ENCODE measurements at regions not wholly inside any gene's neighbourhood (a gene's known extent, or its start where the extent isn't known, plus 50 kb on each side); places are given as distances from the start of the nearest gene placed in this dataset.

GRCh38 chr13:88066847-88067246 is 395.7 kb downstream of the SLITRK5 start:
- no peak for ATAC-seq
- TF ChIP-seq, protein P1, sequence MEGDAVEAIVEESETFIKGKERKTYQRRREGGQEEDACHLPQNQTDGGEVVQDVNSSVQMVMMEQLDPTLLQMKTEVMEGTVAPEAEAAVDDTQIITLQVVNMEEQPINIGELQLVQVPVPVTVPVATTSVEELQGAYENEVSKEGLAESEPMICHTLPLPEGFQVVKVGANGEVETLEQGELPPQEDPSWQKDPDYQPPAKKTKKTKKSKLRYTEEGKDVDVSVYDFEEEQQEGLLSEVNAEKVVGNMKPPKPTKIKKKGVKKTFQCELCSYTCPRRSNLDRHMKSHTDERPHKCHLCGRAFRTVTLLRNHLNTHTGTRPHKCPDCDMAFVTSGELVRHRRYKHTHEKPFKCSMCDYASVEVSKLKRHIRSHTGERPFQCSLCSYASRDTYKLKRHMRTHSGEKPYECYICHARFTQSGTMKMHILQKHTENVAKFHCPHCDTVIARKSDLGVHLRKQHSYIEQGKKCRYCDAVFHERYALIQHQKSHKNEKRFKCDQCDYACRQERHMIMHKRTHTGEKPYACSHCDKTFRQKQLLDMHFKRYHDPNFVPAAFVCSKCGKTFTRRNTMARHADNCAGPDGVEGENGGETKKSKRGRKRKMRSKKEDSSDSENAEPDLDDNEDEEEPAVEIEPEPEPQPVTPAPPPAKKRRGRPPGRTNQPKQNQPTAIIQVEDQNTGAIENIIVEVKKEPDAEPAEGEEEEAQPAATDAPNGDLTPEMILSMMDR (IDR thresholded peaks at IDR 0.05), result no peak
- Histone ChIP-seq H3K4me3 (no peak overlapping the region), H3K36me3 (ENCODE audit: low read depth) (no peaks in the 10 kb centered on the region), H3K4me1 (ENCODE audit: low read depth) (no peaks in the 10 kb centered on the region), H3K9me3 (peaks cover 4% of the 10 kb centered on the region)
- no peak for DNase-seq
- intact Hi-C loops (cut with DNase I, micrococcal nuclease), result no loop called here

DNA sequence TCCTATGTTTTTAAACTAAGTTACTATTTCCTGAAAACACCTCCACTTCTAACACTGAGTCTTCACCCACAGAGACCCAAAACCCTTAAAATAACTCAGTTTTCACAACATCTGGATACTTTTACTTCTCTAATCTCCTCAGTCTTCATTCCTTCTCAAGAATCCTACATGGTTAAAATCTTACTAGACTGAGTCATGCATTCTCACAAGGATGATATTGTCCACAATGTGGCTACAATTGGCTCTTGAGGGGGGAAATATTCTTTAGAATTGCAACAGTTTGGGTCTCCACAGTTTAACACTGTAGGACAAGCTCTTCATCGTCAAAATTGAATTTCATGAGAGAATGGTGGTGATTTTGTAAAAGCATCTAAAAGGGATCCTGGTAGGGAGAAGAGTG is 397.1 kb downstream of the SLITRK5 start:
- no peak overlapping the region for H3K4me3 ChIP-seq
- intact Hi-C loops (cut with DNase I, micrococcal nuclease), result no loop called here
- no peaks in the 10 kb centered on the region for H3K4me1 ChIP-seq (ENCODE audit: low read depth)
- ATAC-seq (no peak), DNase-seq (no peak)
- TF ChIP-seq, protein P1 (IDR thresholded peaks at IDR 0.05), result no peak
- H3K36me3 ChIP-seq (ENCODE audit: low read depth), result no peaks in the 10 kb centered on the region
- H3K9me3 ChIP-seq, result no peaks in the 10 kb centered on the region

DNA sequence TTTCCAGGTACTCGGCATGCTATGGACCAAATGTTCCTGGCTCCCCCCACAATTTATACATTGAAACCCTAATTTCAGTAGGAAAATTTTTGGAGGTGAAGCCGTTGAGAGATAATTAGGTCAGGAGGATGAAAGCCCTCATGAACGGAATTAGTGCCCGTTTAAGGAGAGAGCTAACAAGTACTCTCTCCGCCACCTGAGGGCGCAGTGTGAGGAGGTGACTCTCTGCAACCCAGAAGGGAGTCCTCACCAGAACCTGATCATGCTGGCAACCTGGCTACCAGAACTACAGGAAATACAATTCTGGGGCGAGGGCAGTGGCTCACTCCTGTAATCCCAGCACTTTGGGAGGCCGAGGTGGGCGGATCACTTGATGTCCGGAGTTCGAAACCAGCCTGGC is 397.8 kb downstream of the SLITRK5 start:
- peak in 1 of 3 donors; percentile 18 for DNase-seq
- TF ChIP-seq, protein P1 (IDR thresholded peaks at IDR 0.05), result no peak
- no peaks in the 10 kb centered on the region for H3K36me3 ChIP-seq (ENCODE audit: low read depth)
- ATAC-seq, result no peak
- H3K4me1 ChIP-seq (ENCODE audit: low read depth), result no peaks in the 10 kb centered on the region
- no peak overlapping the region for H3K4me3 ChIP-seq
- intact Hi-C loops (cut with DNase I, micrococcal nuclease), result no loop called here
- no peaks in the 10 kb centered on the region for H3K9me3 ChIP-seq

DNA sequence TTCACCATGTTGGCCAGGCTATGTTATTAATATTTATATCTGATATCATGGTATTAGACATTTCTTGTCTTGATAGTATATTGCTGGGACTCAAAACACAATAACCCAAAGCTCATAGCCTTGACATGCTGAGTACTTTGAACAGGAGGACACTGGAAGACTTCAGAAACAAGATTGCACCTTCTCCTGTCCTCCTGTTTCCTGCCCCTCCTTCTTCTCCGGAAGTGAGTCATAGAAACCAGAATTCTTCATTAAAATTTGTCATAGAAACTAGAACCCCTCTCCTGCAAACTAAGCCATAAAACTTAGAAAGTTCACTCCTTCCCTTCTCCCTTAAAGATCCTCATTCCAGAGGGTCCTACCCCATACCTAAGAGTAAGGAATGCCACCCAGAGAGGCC is 400.2 kb downstream of the SLITRK5 start:
- no peaks in the 10 kb centered on the region for H3K9me3 ChIP-seq

GRCh38 chr13:88074794-88075510 is 403.8 kb downstream of the SLITRK5 start:
- Histone ChIP-seq H3K4me3 (no peak overlapping the region), H3K36me3 (ENCODE audit: low read depth) (no peaks in the 10 kb centered on the region), H3K9me3 (no peaks in the 10 kb centered on the region), H3K4me1 (ENCODE audit: low read depth) (no peaks in the 10 kb centered on the region)
- ATAC-seq (no peak), DNase-seq (no peak)
- intact Hi-C loops (cut with DNase I, micrococcal nuclease), result no loop called here
- TF ChIP-seq, protein P1 (IDR thresholded peaks at IDR 0.05), result no peak

More for the DNA sequence above, 400.2 kb downstream of the SLITRK5 start:
- Histone ChIP-seq H3K4me3 (no peak overlapping the region), H3K36me3 (ENCODE audit: low read depth) (no peaks in the 10 kb centered on the region), H3K4me1 (ENCODE audit: low read depth) (no peaks in the 10 kb centered on the region)
- TF ChIP-seq, protein P1 (IDR thresholded peaks at IDR 0.05), result no peak
- no peak for ATAC-seq
- intact Hi-C loops (cut with DNase I, micrococcal nuclease), result no loop called here
- DNase-seq, result no peak
